PFSK-1 (cell line): ENCODE measurements at regions not wholly inside any gene's neighbourhood (a gene's known extent, or its start where the extent isn't known, plus 50 kb on each side); places are given as distances from the start of the nearest gene placed in this dataset.

Experiments
- POLR2AphosphoS5 ChIP-seq: IDR thresholded peaks from 2 replicates; pipeline ENCODE4 v1.6.1; 2012; ENCODE audit warnings: low read depth, mild to moderate bottlenecking, control low read depth, low read length, moderate library complexity
- REST ChIP-seq, 2 experiments: IDR thresholded peaks; 2 replicates each; pipeline versions ENCODE4 v1.6.1 to v1.8.0; 2011 to 2012; ENCODE audit warnings: low read depth in 2 of 2, low read length in 2 of 2, control low read depth in 1 of 2, inconsistent platforms in 1 of 2, mild to moderate bottlenecking in 1 of 2, moderate library complexity in 1 of 2; ENCODE audit not compliant: insufficient read depth in 1 of 2
- SIN3A ChIP-seq: IDR thresholded peaks from 2 replicates; pipeline ENCODE4 v1.6.1; 2012; ENCODE audit warnings: mild to moderate bottlenecking, low read length, moderate library complexity, borderline replicate concordance; ENCODE audit not compliant: insufficient read depth
- TAF1 ChIP-seq: IDR thresholded peaks from 2 replicates; pipeline ENCODE4 v1.6.1; 2012; ENCODE audit warnings: low read length, control low read depth, borderline replicate concordance; ENCODE audit not compliant: insufficient read depth

GRCh38 chr10:2210088-2210487, 472.8 kb upstream of the ADARB2 start:
- TF ChIP-seq POLR2AphosphoS5 (no peak), REST (IDR thresholded peaks at IDR 0.05; ENCODE audit: insufficient read depth in 1 of 2, low read depth in 2 of 2, low read length in 2 of 2) (no peak), TAF1 (no peak), SIN3A (no peak)
